SIG-M5 treated with dmso at 0.1 percent for 504 hours (cell line): ENCODE measurements at regions not wholly inside any gene's neighbourhood (a gene's known extent, or its start where the extent isn't known, plus 50 kb on each side); places are given as distances from the start of the nearest gene placed in this dataset.

Experiments
- DNase-seq: peaks from one replicate; lab custom pipeline; 2025; ENCODE audit not compliant: unreplicated experiment; lab: John Stamatoyannopoulos, UW

DNA sequence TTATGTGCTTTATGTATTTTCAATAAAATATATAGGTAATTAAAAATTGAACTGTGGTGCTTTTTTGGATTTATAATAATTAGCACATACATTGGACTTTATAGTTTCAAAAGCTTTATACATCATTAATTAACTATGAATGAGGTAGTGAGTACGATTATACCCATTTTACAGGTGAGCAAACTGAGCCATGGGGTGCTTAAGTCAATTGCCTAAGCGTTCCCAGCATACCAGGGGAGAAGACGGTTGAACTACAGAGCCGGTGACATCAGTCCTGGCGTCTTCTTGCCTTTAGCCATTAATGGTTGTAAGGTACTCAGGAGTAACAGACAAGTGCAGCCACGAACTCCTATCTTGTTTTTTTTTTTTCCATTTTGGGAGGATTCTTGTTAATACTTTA lies 172.8 kb downstream of the GATA3 start:
- DNase-seq: no peak

DNA sequence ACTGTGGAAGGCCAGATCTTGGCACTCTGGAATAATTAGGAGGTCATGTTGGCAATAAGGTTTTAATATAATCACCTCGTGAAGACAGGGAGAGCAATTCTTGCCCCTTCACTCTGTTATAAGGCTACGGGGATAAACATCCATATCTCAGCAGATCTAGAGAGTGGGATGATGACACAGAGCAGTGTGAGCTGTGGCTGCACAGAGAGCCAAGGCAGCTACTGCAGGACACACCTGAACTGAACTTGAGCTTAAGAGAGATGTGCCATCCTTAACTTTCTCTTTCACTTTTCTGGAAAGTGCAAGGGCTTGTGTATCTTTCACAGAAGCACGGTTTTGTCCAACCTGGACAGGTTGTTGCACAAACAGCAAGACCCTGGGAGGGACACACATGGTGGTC lies 174.7 kb downstream of the GATA3 start:
- DNase-seq: no peak

DNA sequence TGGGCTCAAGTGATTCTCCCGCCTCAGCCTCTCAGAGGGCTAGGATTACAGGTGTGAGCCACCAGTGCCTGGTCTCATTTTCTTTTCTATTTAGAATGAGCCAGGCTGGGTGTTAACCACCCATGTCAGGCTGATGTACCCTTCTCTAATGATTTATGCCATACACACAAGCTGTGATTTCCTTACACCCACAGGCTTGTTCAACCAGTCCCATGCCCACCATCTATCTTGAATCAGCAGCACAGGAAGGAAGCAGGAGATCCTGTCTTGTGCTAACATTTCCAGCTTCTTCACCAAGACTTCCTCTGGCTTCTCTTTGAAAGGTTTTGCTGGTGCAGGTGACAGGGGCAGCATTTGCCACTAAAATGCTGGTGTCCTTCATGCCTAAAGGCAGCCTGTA lies 176.4 kb downstream of the GATA3 start:
- DNase-seq: no peak

DNA sequence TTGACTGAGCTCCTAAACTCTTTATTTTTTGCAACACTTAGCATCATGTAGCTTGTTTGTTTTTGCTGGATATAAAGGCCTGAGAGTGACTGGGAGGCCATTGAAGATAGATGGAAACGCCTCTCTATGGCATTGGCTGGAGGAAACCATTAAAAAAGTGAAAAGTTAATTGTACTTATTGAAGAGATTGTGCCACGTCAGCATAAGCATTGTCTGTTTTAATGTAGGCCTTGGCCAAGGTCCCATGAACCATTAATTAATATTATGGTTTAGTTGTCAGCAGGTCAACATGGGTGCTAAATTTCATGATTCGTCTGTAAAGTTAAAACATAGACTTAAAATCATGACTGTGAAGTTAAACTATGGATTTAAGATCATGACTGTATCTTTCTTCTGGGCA lies 178.6 kb downstream of the GATA3 start:
- no peak for DNase-seq

DNA sequence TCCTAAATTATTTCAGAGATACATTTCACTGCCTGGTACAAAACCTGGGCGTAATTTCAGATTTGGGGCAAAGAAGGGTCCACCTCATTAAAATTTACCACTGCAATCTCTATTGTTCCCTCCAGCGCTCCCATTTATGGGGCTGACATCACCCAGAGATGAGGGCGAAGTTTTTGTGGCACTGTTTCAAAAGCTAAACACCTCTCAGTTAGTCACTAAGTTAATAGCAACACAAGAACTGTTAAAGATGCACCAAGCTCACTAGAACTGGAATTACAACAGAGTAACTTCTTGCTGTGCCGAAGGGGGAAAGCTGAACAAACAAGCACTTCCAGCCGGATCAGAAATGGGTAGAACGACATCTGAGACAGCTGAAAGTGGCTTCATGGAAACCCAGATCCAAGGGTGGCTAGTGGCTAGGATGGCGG lies 179.4 kb downstream of the GATA3 start:
- no peak for DNase-seq

DNA sequence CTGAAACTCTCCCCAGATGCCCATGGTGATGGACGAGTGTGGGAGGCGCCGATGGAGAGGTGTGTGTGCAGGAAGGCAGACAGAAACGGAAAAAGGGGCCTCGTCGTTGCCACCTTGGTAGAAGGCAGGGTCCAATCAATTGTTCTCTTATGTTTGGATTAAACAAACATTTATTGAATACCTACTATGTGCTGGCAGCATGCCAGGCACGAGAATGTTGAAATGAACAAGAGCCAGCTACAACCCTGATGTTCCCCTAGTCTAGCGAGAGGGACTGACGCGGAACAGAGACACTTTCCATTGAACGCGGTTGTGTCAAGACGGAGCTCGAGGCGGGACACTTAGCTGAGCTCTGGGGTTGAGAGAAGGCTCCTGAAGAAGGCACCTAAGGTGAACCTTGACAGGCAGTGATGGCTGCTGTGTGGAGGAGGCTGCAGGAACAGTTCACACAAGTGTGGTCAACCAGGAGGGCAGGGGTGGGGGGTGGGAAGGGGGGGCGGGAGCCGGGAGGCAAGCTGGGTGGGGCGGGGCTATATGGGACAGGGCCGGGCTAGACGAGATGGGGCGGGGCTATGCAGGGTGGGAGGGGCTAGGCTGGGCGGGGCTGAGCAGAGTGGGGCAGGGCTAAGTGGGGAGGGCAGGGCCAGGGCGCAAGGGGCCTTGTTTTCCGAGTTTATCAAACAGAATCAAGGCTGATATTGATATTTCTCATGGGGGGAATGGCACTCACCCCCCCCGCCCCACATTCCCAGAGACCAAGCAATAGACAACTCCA lies 181.0 kb downstream of the GATA3 start:
- DNase-seq: no peak

DNA sequence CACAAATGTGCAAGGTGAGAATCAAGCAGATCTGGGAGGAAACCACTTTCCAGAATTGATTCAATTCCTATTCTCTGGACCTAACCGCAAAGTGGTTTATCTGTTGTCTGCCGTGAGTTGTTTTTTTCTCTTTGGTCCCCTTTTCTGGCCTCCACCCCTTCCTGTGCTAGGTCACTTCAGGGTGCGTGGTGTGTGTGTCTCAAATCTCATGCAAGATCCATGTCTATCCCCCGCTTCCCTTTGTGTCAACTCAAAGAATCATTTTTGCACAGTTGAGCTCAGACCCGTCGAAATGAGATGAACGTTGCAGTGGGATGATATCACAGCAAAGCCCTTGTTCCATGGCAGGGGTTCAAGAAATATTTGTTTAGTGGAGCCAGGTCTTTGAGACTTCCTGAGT lies 184.5 kb downstream of the GATA3 start:
- no peak for DNase-seq

DNA sequence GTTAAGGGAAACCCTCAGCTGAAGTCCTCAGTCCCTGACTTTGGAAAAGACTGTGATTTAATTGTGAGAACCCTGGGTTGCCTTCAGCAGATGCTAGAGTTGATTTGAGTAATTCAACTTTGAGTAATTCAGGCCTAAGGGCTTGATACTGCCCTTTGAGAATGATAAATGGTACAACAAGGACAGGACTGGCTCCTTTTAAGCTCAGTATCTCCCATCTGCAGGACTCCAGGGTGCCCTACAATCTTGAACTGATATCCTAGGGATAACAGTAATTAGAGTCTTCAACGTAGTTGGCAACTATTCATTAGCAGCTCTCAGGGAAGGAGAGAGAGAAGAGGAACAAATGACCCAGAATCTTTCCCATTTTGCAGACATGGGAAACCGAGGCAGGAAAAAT lies 186.4 kb downstream of the GATA3 start:
- DNase-seq: no peak

DNA sequence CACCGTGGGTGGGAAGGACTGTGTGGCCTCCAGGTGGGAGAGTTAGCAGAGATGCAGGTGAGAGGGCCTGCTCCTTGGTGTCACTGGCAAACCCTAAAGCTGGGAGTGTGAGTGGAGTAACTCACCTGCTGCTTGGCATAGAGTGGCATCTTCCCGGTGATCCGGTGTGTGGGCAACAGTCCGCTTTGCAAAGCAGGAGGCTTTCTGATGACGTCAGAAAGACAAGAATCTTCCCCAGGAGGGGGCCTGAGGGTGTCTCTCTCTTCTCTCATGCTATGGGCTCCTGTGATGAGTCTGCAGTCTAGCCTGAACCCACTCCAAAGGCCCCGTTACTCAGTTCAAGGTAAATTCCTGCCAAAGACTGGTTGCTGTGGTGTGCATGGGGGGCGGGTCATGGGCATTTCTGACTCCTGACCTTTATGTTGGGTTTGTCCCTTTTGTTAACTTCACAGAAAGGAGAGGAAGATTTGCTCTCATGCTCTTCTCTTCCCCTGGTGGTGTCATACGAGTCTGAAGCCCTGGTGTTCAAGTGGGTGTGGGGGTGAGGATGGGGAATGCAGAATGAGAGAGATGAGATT lies 187.9 kb downstream of the GATA3 start:
- no peak for DNase-seq

DNA sequence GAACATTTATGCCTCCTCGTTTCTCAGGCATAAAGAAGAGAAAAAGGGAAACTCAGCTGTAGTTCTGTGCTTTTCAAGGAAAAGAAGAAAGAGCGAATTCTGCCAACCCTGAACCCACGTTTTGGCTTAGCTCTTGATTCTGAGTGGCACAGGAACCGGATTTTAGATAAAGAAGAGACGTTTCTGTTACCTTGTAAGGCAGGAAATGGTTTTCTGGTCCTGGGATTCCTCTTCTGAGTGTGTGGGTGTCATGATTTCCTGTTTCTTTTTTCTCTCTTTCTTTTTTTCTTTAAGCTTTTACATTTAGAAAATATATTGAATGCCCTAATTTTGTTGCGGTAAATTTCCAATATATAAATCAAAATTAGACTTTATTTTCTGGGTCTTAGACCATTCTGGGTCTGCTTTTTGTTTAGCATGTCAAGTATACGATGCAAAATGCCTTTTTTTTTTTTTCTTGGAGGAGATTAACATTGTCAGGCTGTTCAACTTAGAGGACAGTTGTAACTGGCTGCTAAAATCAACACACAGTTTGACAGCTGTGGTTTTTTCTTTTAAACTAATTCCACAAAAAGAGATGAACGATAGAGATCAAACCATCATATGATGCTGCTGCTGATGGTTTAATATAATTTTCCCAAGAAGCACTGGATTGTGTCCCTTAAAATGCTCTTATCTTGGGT lies 190.8 kb downstream of the GATA3 start:
- no peak for DNase-seq

DNA sequence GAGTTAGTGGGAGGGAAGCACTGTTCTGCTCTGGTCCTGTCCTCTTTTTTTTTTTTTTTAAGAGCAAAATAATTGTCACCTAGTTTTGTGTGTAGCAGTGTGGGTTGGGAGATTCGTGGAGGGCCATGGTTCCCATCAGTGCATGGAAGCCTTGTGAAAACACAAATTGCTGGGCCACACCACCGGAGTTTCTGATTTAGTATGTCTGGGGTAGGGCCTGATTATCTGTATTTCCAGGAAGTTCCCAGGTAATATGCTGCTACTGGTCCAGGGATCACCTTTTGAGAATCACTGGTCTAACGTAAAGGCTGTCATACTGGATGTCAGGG lies 191.3 kb downstream of the GATA3 start:
- no peak for DNase-seq

DNA sequence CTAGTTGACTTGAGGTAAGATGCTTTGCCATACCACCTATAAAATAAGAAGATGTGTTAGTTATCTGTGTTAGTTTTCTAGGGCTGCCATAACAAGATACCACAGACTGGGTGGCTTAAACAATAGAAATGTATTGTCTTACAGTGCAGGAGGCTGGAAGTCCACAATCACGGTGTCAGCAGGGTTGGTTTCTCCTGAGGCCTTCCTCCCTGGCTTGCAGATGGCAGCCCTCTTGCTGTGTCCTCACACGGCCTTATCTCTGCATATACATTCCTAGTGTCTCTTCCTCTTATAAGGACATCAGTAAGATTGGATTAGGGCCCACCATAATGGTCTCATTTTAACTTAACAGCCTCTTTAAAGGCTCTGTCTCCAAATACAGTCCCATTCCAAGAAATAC lies 192.1 kb downstream of the GATA3 start:
- no peak for DNase-seq

DNA sequence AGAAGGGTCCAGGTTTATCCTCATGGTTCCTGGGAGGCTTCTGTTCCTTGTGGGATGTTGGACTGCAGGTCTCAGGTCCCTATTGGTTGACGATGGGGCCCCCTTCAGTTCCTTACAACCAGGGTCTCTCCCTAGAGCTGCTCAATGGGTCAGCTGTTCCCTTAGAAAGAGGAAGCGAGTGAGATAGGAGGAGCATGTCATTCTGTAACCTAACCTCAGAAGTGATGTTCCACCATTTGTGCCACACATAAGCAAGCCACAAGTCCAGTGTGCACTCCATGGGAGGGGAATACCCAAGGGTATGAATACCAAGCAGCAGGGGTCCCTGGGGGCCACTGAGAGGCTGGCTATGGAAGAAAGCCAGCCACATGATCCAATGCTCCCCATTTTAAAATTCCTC lies 192.7 kb downstream of the GATA3 start:
- no peak for DNase-seq

DNA sequence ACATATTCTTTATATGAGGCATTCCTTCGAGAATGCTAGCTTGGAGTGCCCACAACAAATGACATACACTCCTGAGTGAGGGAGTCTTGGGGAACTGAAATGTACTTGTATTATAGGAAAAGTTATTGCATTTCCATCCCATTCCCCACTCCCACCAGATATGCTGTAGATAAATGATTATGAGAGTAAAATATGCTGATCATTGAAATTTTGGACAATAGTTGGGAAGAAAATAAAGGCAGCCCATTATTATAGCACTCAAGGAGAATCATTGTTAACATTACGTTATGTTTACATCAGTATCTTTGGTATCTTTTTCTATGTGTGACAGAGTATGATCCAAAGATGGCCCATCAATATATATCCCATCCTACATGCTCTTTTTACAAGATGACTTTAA lies 194.4 kb downstream of the GATA3 start:
- DNase-seq: no peak

DNA sequence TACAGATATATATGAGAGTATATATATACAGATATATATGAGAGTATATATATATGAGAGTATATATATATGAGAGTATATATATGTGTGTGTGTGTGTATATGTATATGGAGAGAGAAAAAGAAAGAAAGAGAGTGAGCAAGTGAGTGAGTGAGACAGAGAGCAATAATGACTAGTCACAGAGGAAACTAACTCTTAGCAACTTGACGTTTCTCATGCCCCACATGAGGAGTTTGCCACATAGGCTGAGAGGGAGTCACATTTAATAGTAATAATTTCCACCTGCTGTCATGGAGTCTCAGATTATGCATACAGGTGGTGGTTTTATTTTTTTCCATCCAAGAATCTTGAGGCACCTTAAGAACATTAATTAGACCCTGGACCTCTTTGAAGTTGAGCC lies 199.9 kb downstream of the GATA3 start:
- no peak for DNase-seq

DNA sequence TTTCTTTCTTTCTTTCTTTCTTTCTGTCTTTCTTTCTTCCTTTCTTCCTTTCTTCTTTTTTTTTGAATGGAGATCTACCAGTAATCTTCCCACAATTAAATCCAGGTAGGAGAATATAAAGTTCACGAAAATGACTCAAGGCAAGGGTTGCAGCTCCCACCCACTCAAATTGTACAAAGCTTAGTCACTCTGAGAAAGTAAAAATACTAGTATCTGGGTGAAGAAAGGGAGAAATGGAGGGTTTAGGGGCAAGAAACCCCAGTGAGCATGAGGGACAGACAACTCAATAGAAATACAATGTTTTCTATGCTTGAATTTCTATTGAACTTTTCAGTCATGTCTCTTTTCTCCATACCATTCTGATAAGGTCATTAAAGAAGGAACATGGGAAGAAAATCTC lies 200.8 kb downstream of the GATA3 start:
- DNase-seq: no peak

DNA sequence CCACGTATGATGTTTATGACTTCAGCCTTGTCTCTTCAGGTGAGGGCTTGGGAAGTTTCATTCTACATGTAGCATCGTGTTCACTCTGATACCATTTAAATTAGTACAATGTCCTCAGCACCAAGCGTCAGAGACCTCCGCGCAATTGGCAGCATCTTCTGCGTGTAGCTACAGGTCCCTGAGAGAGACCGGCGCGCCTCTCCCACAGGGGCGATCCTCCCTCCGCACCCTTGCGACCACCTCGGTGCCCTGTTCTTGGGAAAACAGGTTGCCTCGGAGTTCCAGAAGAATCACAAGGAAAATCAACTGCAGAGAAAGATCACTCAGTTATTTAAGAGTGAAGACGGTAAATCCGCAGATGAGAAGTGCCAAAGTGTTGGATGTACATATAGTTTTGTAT lies 206.2 kb downstream of the GATA3 start:
- no peak for DNase-seq

DNA sequence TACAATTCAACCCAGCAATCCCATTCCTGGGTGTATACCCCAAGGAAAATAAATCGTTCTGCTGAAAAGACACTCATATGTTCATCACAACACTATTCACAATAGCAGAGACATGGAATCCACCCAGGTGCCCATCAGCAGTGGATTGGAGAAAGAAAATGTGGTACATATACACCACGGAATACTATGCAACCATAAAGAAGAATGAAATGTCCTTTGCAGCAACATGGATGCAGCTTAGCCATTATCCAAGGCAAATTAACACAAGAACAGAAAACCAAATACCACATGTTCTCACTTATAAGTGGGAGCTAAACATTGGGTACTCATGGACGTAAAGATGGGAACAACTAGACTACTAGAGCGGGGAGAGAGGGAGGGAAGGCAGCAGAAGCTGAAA lies 207.8 kb downstream of the GATA3 start:
- no peak for DNase-seq

DNA sequence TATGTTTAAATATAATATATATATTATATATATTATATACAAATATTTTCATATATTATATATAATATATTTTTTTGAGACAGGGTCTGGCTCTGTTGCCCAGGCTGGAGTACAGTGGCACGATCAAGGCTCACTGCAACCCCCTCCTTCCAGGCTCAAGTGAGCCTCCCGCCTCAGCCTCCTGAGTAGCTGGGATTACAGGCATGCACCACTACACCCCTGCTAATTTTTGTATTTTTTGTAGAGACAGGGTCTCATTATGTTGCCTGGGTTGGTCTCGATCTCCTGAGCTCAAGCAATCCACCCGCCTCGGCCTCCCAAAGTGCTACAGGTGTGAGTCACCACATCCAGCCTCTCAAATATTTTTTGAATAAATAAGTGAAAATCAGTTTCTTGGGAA lies 215.5 kb downstream of the GATA3 start:
- no peak for DNase-seq

DNA sequence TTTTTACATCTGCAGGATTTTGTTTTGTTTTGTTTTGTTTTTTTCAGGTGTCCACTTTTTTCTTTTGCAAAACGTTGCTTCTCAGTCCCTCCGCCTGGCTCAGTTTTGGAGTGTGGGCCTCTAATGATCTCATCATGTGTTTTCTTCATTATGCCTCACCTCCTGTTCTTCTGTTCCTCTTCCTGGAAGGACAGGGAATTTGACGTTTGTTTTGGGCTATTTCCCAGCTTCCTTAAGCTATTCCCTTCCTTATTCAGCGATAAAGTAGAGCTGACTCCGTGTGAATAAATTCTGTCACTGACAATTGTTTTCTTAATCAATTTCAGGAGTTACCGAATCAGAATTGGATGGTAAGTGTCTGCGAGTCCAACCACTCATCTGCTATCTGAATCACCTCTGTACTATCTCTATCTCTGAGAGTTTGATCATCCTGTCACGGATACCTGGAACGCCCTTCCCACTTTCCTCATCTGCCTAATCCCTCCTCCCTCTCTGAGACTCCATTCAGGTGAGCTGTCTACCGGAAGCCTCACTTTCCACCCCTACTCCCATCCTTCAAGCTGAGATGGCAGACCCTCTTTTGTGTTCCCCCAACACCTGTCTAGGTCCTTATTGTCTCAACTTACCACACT lies 218.4 kb downstream of the GATA3 start:
- DNase-seq: no peak

DNA sequence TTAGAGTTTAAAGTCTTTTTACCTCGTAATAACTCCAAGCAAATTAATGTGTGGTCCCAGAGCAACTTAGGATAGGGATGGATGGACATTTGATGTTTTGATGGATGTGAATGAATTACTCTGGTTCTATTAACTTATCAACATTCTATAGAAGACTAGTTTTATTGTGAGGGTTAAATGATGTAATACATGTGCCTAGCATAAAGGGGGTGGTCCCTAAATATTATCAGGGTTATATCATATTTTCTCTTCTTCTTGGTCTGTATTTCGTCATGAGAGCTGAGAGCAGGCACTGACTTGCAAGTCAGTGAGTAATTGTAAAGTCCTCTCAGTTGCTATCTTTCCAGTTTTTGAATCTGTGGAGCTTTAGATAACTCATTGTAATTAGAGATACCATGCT lies 219.3 kb downstream of the GATA3 start:
- no peak for DNase-seq

DNA sequence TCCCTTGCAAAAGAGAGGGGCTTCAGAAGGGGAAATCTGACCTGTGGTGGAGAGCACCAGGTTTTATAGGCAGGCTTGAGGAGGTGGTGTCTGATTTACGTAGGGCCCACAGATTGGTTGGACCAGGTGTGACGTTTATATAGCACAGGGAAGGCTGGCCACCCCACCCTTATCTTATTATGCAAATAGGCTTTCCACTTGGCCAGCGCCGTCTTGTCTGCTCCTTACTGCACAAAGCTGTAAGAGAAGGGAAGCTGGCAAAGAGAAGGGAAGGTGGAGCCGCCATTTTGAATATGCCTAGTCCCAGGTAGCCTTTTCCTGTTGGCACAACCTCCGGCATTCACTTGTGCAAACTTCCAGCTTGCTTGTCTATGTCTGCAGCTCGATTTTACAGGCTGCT lies 221.4 kb downstream of the GATA3 start:
- DNase-seq: no peak
